ENCODE measurements at regions not wholly inside any gene's neighbourhood (a gene's known extent, or its start where the extent isn't known, plus 50 kb on each side); places are given as distances from the start of the nearest gene placed in this dataset.
"Not testable (repeated sequence)": the region's sequence is repeated elsewhere in the genome, so short reads cannot be mapped to it uniquely, and the experiment has no call there.

DNA sequence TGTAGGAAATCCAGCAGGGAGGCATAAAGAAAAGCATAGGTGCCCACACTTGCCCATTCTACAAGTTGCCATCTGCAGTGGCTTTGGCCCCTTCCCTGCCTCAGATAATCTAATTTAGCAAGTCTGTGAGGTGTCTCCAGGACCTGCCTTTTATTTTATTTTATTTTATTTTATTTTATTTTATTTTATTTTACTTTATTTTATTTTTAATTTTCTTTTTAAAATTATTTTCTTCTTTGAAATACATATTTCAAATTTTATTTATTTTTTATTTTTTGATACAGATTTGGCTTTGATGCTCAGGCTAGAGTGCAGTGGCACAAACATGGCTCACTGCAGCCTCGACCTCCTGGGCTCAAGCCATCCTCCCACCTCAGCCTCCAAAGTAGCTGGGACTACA, 51.0 kb upstream of the GSC start:
- TF ChIP-seq, protein P1, sequence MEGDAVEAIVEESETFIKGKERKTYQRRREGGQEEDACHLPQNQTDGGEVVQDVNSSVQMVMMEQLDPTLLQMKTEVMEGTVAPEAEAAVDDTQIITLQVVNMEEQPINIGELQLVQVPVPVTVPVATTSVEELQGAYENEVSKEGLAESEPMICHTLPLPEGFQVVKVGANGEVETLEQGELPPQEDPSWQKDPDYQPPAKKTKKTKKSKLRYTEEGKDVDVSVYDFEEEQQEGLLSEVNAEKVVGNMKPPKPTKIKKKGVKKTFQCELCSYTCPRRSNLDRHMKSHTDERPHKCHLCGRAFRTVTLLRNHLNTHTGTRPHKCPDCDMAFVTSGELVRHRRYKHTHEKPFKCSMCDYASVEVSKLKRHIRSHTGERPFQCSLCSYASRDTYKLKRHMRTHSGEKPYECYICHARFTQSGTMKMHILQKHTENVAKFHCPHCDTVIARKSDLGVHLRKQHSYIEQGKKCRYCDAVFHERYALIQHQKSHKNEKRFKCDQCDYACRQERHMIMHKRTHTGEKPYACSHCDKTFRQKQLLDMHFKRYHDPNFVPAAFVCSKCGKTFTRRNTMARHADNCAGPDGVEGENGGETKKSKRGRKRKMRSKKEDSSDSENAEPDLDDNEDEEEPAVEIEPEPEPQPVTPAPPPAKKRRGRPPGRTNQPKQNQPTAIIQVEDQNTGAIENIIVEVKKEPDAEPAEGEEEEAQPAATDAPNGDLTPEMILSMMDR (IDR thresholded peaks at IDR 0.05) = not testable (repeated sequence)
- TF ChIP-seq CREB1 (CRISPR knock-in tag; IDR thresholded peaks at IDR 0.05); JAZF1 (CRISPR knock-in tag; IDR thresholded peaks at IDR 0.05); ZNF121 (CRISPR knock-in tag; IDR thresholded peaks at IDR 0.05); RELA (CRISPR knock-in tag; IDR thresholded peaks at IDR 0.05; ENCODE audit: borderline replicate concordance); SP1 (CRISPR knock-in tag; conservative IDR thresholded peaks at IDR 0.05): not testable (repeated sequence)
- TF ChIP-seq, protein P2, sequence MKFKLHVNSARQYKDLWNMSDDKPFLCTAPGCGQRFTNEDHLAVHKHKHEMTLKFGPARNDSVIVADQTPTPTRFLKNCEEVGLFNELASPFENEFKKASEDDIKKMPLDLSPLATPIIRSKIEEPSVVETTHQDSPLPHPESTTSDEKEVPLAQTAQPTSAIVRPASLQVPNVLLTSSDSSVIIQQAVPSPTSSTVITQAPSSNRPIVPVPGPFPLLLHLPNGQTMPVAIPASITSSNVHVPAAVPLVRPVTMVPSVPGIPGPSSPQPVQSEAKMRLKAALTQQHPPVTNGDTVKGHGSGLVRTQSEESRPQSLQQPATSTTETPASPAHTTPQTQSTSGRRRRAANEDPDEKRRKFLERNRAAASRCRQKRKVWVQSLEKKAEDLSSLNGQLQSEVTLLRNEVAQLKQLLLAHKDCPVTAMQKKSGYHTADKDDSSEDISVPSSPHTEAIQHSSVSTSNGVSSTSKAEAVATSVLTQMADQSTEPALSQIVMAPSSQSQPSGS (CRISPR knock-in tag; IDR thresholded peaks at IDR 0.05; ENCODE audit: borderline replicate concordance, low read depth) = not testable (repeated sequence)
- TF ChIP-seq, protein P3, sequence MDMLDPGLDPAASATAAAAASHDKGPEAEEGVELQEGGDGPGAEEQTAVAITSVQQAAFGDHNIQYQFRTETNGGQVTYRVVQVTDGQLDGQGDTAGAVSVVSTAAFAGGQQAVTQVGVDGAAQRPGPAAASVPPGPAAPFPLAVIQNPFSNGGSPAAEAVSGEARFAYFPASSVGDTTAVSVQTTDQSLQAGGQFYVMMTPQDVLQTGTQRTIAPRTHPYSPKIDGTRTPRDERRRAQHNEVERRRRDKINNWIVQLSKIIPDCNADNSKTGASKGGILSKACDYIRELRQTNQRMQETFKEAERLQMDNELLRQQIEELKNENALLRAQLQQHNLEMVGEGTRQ (CRISPR knock-in tag; IDR thresholded peaks at IDR 0.05) = not testable (repeated sequence)
- TF ChIP-seq, protein P4, sequence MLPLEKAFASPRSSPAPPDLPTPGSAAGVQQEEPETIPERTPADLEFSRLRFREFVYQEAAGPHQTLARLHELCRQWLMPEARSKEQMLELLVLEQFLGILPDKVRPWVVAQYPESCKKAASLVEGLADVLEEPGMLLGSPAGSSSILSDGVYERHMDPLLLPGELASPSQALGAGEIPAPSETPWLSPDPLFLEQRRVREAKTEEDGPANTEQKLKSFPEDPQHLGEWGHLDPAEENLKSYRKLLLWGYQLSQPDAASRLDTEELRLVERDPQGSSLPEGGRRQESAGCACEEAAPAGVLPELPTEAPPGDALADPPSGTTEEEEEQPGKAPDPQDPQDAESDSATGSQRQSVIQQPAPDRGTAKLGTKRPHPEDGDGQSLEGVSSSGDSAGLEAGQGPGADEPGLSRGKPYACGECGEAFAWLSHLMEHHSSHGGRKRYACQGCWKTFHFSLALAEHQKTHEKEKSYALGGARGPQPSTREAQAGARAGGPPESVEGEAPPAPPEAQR (CRISPR knock-in tag; IDR thresholded peaks at IDR 0.05) = not testable (repeated sequence)

All from WTC11 (cell line).